IMR-90 (cell line): ENCODE measurements at regions not wholly inside any gene's neighbourhood (a gene's known extent, or its start where the extent isn't known, plus 50 kb on each side); places are given as distances from the start of the nearest gene placed in this dataset.

Experiments
- CHD1 ChIP-seq: IDR thresholded peaks from 2 replicates; pipeline ENCODE4 v1.6.1; 2012; ENCODE audit warnings: low read depth, low read length, improper control_type of control experiment
- FOS ChIP-seq: fragments of 150-350 bp; IDR thresholded peaks from 2 replicates; pipeline ENCODE4 v1.6.1; 2016; ENCODE audit warnings: low read depth, low read length
- MAFK ChIP-seq: IDR thresholded peaks from 2 replicates; pipeline ENCODE4 v1.6.1; 2012; ENCODE audit warnings: low read depth, low read length, improper control_type of control experiment
- MAZ ChIP-seq: IDR thresholded peaks from 2 replicates; pipeline ENCODE4 v1.6.1; 2012; ENCODE audit warnings: low read depth, mild to moderate bottlenecking, low read length, improper control_type of control experiment, moderate library complexity, borderline replicate concordance
- MXI1 ChIP-seq: IDR thresholded peaks from 2 replicates; pipeline ENCODE4 v1.6.1; 2012; ENCODE audit warnings: low read depth, mild to moderate bottlenecking, low read length, moderate library complexity, borderline replicate concordance
- NFE2L2 ChIP-seq: fragments of 150-350 bp; IDR thresholded peaks from 2 replicates; pipeline ENCODE4 v1.6.1; 2016; ENCODE audit warnings: low read depth, mild to moderate bottlenecking, low read length
- POLR2A ChIP-seq: IDR thresholded peaks from 2 replicates; pipeline ENCODE4 v1.6.1; 2012; ENCODE audit warnings: mild to moderate bottlenecking, low read depth, low read length
- RAD21 ChIP-seq: IDR thresholded peaks from 2 replicates; pipeline ENCODE4 v1.6.1; 2012; ENCODE audit warnings: low read length, improper control_type of control experiment
- RFX5 ChIP-seq: IDR thresholded peaks from 2 replicates; pipeline ENCODE4 v1.8.0; 2012; ENCODE audit warnings: low read depth, mild to moderate bottlenecking, low read length, moderate library complexity
- SMC3 ChIP-seq: fragments of 150-350 bp; IDR thresholded peaks from 2 replicates; pipeline ENCODE4 v1.6.1; 2016; ENCODE audit warnings: low read depth, mild to moderate bottlenecking, antibody characterized with exemption, low read length, moderate library complexity
- TF ChIP-seq, protein P1 (sequence below): conservative IDR thresholded peaks from 2 replicates; pipeline ENCODE4 v1.5.1; 2012; ENCODE audit warnings: mild to moderate bottlenecking, low read depth, low read length, improper control_type of control experiment
- TF ChIP-seq, protein P2 (sequence below): fragments of 150-350 bp; IDR thresholded peaks from 2 replicates; pipeline ENCODE4 v1.6.1; 2017; ENCODE audit warnings: mild to moderate bottlenecking, antibody characterized with exemption, low read length, low read depth

DNA sequence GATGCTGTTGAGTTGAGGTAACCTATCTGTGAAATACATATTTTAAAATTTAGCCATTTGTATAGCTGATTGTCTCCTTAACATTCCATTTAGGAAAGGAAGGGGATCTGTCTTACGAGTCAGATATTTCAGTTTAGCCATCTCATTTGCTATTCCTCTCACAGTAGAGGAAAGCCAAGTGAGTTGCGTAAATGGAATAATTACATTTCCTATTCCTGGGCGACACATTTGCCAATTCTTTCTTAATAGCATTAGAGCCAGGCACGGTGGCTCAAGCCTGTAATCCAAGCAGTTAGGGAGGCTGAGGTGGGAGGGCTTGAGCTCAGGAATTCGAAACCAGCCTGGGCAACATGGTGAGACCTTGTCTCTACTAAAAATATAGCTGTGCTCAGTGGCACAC lies 116.3 kb downstream of the TMX1 start:
- TF ChIP-seq, protein P1, sequence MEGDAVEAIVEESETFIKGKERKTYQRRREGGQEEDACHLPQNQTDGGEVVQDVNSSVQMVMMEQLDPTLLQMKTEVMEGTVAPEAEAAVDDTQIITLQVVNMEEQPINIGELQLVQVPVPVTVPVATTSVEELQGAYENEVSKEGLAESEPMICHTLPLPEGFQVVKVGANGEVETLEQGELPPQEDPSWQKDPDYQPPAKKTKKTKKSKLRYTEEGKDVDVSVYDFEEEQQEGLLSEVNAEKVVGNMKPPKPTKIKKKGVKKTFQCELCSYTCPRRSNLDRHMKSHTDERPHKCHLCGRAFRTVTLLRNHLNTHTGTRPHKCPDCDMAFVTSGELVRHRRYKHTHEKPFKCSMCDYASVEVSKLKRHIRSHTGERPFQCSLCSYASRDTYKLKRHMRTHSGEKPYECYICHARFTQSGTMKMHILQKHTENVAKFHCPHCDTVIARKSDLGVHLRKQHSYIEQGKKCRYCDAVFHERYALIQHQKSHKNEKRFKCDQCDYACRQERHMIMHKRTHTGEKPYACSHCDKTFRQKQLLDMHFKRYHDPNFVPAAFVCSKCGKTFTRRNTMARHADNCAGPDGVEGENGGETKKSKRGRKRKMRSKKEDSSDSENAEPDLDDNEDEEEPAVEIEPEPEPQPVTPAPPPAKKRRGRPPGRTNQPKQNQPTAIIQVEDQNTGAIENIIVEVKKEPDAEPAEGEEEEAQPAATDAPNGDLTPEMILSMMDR: no peak
- no peak for TF ChIP-seq CHD1
- no peak for TF ChIP-seq SMC3
- TF ChIP-seq, protein P2, sequence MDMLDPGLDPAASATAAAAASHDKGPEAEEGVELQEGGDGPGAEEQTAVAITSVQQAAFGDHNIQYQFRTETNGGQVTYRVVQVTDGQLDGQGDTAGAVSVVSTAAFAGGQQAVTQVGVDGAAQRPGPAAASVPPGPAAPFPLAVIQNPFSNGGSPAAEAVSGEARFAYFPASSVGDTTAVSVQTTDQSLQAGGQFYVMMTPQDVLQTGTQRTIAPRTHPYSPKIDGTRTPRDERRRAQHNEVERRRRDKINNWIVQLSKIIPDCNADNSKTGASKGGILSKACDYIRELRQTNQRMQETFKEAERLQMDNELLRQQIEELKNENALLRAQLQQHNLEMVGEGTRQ: no peak
- TF ChIP-seq MAFK: no peak
- TF ChIP-seq POLR2A: no peak
- no peak for TF ChIP-seq NFE2L2
- no peak for TF ChIP-seq MAZ
- no peak for TF ChIP-seq RAD21
- TF ChIP-seq MXI1: no peak
- TF ChIP-seq FOS: no peak
- TF ChIP-seq RFX5: no peak
